ENCODE measurements at regions not wholly inside any gene's neighbourhood (a gene's known extent, or its start where the extent isn't known, plus 50 kb on each side); places are given as distances from the start of the nearest gene placed in this dataset.
"Not testable (repeated sequence)": the region's sequence is repeated elsewhere in the genome, so short reads cannot be mapped to it uniquely, and the experiment has no call there.

DNA sequence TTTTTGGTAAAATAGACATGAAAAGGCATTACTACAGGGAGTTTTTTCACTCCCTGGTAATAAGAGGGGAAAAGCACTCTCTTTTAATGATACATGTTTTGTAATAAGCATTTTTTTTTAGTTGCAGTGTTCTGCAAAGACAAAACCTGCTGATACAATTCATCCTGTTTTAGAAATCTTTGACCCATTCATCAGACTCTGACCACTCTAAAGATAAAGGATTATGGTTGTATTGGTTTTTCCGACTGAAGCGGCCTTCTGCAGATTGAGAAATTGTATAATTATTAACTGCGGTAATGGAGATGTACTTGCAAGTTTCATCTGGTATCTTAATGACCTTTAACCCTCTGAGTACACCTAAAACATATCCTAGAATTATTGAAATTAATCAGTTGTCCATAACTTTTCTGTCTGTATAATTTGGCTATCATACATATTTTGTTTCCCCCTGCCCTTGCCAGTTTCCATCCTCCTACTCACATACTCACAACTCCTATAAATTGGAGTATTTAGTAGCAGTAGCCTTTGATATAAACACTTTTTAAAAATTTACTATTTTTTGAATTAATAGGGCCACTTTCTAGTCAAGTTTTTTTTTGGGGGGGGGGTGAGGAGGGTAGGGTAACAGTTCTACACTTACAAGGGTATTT, 79.4 kb downstream of the SYT15B start:
- H3K4me3 ChIP-seq (ENCODE audit: low read length in 3 of 3); H3K27ac ChIP-seq (ENCODE audit: low read depth in 2 of 2, low read length in 2 of 2); DNase-seq; H3K4me1 ChIP-seq (ENCODE audit: control insufficient read depth in 2 of 3, insufficient read depth in 2 of 3, low read depth in 1 of 3, low read length in 3 of 3); H3K9me3 ChIP-seq (ENCODE audit: control insufficient read depth in 2 of 3, insufficient read depth in 1 of 3, low read length in 3 of 3); H3K9ac ChIP-seq (ENCODE audit: low read length in 3 of 3); intact Hi-C loops (cut with DNase I); H3K36me3 ChIP-seq (ENCODE audit: control insufficient read depth in 2 of 3, insufficient read depth in 3 of 3, low read length in 3 of 3); FAIRE-seq; H3K27me3 ChIP-seq (ENCODE audit: control insufficient read depth, insufficient read depth, low read length): not testable (repeated sequence)

DNA sequence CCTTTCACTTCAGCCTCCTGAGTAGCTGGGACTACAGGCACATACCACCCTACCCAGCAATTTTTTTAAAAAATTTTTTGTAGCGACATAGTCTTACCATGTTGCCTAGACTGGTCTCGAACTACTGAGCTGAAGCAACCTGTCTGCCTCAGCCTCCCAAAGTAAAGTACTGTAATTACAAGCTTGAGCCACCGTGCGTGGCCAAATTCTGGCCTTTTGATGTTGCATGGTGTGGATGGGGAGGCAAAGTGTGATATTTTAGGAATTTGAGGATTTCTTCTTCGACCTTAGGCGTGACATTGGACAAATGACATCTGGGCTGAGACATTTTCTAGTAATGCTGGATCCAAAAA, 81.8 kb downstream of the SYT15B start:
- not testable (repeated sequence) for FAIRE-seq

DNA sequence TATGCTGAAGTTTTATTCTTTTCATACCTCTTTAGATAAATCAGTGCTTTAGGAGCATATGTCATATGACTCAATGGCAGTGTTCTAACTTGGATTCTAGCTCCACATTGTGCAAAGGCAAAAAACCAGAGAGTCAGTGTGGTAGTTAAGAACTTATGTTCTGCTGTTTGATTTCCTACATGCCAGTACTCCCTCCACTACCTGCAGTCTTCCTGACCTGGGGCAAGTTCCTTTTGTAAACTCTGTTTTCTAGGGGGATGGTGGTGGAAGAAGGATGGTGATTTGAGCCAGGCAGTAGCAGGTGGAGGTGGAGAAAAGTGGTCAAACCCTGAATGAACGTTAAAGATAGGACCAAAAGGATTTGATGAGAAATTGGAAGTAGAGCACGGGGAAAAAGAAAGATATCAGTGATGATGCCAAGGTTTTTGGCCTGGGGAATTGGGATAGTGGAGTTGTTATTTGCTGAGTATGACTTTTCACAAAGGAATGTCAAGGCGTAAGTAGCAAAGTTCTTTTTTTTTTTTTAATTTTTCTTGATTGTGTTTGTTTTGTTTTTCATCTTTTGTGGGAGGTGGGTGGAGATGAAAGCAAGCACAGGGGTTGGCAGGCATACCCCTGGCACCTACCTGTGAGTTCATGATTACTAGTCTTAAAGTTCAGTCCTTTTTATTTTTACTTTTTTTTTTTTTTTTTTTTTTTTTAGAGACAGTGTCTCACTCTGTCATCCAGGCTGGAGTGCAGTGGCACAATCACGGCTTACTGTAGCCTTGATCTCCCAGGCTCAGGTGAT, 82.3 kb downstream of the SYT15B start:
- H3K9ac ChIP-seq (ENCODE audit: low read length in 3 of 3); intact Hi-C loops (cut with DNase I); H3K27ac ChIP-seq (ENCODE audit: low read depth in 2 of 2, low read length in 2 of 2); FAIRE-seq; DNase-seq; H3K27me3 ChIP-seq (ENCODE audit: control insufficient read depth, insufficient read depth, low read length); H3K36me3 ChIP-seq (ENCODE audit: control insufficient read depth in 2 of 3, insufficient read depth in 3 of 3, low read length in 3 of 3); H3K4me3 ChIP-seq (ENCODE audit: low read length in 3 of 3); H3K9me3 ChIP-seq (ENCODE audit: control insufficient read depth in 2 of 3, insufficient read depth in 1 of 3, low read length in 3 of 3); H3K4me1 ChIP-seq (ENCODE audit: control insufficient read depth in 2 of 3, insufficient read depth in 2 of 3, low read depth in 1 of 3, low read length in 3 of 3): not testable (repeated sequence)

More for the DNA sequence above, 81.8 kb downstream of the SYT15B start:
- H3K4me3 ChIP-seq (ENCODE audit: low read length in 3 of 3); intact Hi-C loops (cut with DNase I); H3K9me3 ChIP-seq (ENCODE audit: control insufficient read depth in 2 of 3, insufficient read depth in 1 of 3, low read length in 3 of 3); H3K36me3 ChIP-seq (ENCODE audit: control insufficient read depth in 2 of 3, insufficient read depth in 3 of 3, low read length in 3 of 3); DNase-seq; H3K27ac ChIP-seq (ENCODE audit: low read depth in 2 of 2, low read length in 2 of 2); H3K9ac ChIP-seq (ENCODE audit: low read length in 3 of 3); H3K4me1 ChIP-seq (ENCODE audit: control insufficient read depth in 2 of 3, insufficient read depth in 2 of 3, low read depth in 1 of 3, low read length in 3 of 3); H3K27me3 ChIP-seq (ENCODE audit: control insufficient read depth, insufficient read depth, low read length): not testable (repeated sequence)

DNA sequence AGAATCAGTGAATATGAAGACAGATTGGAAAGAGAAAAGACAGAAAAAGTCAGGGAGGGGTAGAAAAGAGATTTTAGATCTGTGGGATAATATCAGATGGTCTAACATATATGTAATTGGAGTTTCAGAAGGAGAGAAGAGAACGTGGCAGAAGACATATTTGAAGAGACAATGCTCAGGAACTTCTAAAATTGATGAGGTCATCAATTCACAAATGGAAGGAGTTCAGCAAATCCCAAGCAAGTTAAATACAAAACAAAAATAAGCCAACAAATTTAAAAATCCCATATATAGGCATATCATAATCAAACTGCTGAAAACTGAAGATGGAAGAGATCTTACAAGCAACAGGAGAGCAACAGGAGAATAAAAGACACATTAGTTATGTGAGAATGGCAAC, 87.3 kb downstream of the SYT15B start:
- H3K36me3 ChIP-seq (ENCODE audit: control insufficient read depth in 2 of 3, insufficient read depth in 3 of 3, low read length in 3 of 3); DNase-seq; FAIRE-seq; H3K4me1 ChIP-seq (ENCODE audit: control insufficient read depth in 2 of 3, insufficient read depth in 2 of 3, low read depth in 1 of 3, low read length in 3 of 3); H3K9me3 ChIP-seq (ENCODE audit: control insufficient read depth in 2 of 3, insufficient read depth in 1 of 3, low read length in 3 of 3); H3K27ac ChIP-seq (ENCODE audit: low read depth in 2 of 2, low read length in 2 of 2); H3K9ac ChIP-seq (ENCODE audit: low read length in 3 of 3); H3K27me3 ChIP-seq (ENCODE audit: control insufficient read depth, insufficient read depth, low read length); intact Hi-C loops (cut with DNase I); H3K4me3 ChIP-seq (ENCODE audit: low read length in 3 of 3): not testable (repeated sequence)

DNA sequence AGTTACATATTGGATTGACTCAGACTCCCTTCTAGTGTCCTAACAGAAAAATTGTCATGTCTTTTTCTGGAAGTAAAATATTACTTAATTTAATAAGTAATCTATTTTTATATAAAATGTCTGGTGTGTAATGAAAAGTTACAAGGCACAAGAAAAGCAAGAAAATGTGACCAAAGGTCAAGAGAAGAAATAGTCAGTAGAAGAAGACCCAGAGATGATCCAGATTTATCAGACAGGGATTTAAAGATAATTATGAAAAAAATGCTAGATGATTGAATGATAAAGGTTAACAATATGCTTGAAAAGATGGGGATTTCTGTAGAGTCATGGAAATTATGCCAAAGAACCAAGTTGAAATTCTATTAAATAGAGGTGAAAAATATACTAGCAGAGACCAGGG, 87.8 kb downstream of the SYT15B start:
- H3K9me3 ChIP-seq (ENCODE audit: control insufficient read depth in 2 of 3, insufficient read depth in 1 of 3, low read length in 3 of 3); DNase-seq; H3K9ac ChIP-seq (ENCODE audit: low read length in 3 of 3); H3K27ac ChIP-seq (ENCODE audit: low read depth in 2 of 2, low read length in 2 of 2); intact Hi-C loops (cut with DNase I); H3K36me3 ChIP-seq (ENCODE audit: control insufficient read depth in 2 of 3, insufficient read depth in 3 of 3, low read length in 3 of 3); H3K27me3 ChIP-seq (ENCODE audit: control insufficient read depth, insufficient read depth, low read length); H3K4me3 ChIP-seq (ENCODE audit: low read length in 3 of 3); H3K4me1 ChIP-seq (ENCODE audit: control insufficient read depth in 2 of 3, insufficient read depth in 2 of 3, low read depth in 1 of 3, low read length in 3 of 3); FAIRE-seq: not testable (repeated sequence)

DNA sequence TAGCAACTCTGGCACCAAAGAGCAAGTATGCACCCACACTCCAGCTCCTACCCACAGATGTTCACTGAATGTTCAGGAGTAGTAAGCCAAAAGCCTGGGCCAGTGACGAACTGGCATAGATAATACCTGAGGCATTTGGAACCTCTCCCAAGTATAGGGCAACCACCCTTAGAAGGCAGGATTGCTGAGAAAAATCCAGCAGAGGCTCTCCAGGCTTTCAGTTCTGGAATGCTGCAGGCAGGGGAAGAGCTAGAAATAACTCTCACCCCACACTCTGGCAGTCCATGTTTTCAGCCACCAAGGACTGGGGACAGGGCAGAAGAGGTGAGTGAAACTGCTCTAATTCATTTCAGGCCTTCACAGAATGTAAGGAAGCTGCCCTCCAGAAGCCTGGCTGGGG, 90.3 kb downstream of the SYT15B start:
- H3K27ac ChIP-seq (ENCODE audit: low read depth in 2 of 2, low read length in 2 of 2); H3K4me3 ChIP-seq (ENCODE audit: low read length in 3 of 3); intact Hi-C loops (cut with DNase I); H3K9ac ChIP-seq (ENCODE audit: low read length in 3 of 3); H3K27me3 ChIP-seq (ENCODE audit: control insufficient read depth, insufficient read depth, low read length); H3K4me1 ChIP-seq (ENCODE audit: control insufficient read depth in 2 of 3, insufficient read depth in 2 of 3, low read depth in 1 of 3, low read length in 3 of 3); H3K36me3 ChIP-seq (ENCODE audit: control insufficient read depth in 2 of 3, insufficient read depth in 3 of 3, low read length in 3 of 3); DNase-seq; H3K9me3 ChIP-seq (ENCODE audit: control insufficient read depth in 2 of 3, insufficient read depth in 1 of 3, low read length in 3 of 3); FAIRE-seq: not testable (repeated sequence)

DNA sequence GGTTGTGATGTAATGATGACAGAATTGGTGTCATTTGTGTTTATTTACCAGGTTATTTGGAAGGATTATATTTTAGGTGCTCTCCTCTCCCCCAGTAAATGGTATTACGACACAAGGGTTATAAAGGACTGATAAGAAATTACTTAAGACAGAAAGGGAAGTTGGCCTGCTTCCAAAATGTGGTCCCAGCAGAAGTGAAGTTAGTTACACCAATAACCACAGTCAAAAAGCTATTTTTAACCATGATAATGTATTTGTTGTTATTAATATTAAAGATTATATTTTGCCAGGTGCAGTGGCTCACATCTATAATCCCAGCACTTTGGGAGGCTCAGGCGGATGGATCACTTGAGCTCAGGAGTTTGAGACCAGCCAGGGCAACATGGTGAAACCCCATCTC, 92.5 kb downstream of the SYT15B start:
- intact Hi-C loops (cut with DNase I) = not testable (repeated sequence)

DNA sequence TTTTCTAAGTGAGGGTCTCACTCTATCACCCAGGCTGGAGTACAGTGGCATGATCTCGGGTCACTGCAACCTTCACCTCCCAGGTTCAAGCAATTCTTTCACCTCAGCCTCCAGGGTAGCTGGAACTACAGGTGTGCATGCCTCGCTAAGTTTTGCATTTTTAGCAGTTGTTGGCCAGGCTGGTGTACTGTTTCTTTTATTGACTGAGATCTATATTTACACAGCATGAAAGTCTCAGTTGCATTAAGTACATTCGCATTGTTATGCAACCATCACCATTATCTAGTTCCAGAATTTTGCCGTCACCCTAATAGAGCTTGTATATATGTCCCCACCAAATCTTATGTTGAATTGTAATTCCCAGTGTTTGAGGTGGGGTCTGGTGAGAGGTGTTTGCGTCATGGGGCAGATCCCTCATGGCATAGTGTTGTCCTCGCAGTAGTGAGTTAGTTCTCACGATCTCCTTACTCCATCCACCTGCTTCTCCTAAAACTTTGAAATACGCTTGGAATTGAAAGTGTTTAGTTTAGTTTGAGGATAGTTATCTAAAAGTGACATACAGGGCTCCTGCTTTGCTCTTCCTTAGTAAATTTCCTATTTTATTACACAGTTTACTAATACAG, 101.3 kb downstream of the SYT15B start:
- H3K9ac ChIP-seq (ENCODE audit: low read length in 3 of 3); intact Hi-C loops (cut with DNase I); H3K36me3 ChIP-seq (ENCODE audit: control insufficient read depth in 2 of 3, insufficient read depth in 3 of 3, low read length in 3 of 3); DNase-seq; H3K4me3 ChIP-seq (ENCODE audit: low read length in 3 of 3); H3K27me3 ChIP-seq (ENCODE audit: control insufficient read depth, insufficient read depth, low read length); H3K9me3 ChIP-seq (ENCODE audit: control insufficient read depth in 2 of 3, insufficient read depth in 1 of 3, low read length in 3 of 3); H3K27ac ChIP-seq (ENCODE audit: low read depth in 2 of 2, low read length in 2 of 2); H3K4me1 ChIP-seq (ENCODE audit: control insufficient read depth in 2 of 3, insufficient read depth in 2 of 3, low read depth in 1 of 3, low read length in 3 of 3); FAIRE-seq: not testable (repeated sequence)

More for the DNA sequence above, 92.5 kb downstream of the SYT15B start:
- not testable (repeated sequence) for H3K4me3 ChIP-seq (ENCODE audit: low read length in 3 of 3); H3K27ac ChIP-seq (ENCODE audit: low read depth in 2 of 2, low read length in 2 of 2); H3K4me1 ChIP-seq (ENCODE audit: control insufficient read depth in 2 of 3, insufficient read depth in 2 of 3, low read depth in 1 of 3, low read length in 3 of 3); H3K9ac ChIP-seq (ENCODE audit: low read length in 3 of 3); H3K27me3 ChIP-seq (ENCODE audit: control insufficient read depth, insufficient read depth, low read length); FAIRE-seq; H3K9me3 ChIP-seq (ENCODE audit: control insufficient read depth in 2 of 3, insufficient read depth in 1 of 3, low read length in 3 of 3); DNase-seq; H3K36me3 ChIP-seq (ENCODE audit: control insufficient read depth in 2 of 3, insufficient read depth in 3 of 3, low read length in 3 of 3)
